ENCODE measurements at regions not wholly inside any gene's neighbourhood (a gene's known extent, or its start where the extent isn't known, plus 50 kb on each side); places are given as distances from the start of the nearest gene placed in this dataset.

DNA sequence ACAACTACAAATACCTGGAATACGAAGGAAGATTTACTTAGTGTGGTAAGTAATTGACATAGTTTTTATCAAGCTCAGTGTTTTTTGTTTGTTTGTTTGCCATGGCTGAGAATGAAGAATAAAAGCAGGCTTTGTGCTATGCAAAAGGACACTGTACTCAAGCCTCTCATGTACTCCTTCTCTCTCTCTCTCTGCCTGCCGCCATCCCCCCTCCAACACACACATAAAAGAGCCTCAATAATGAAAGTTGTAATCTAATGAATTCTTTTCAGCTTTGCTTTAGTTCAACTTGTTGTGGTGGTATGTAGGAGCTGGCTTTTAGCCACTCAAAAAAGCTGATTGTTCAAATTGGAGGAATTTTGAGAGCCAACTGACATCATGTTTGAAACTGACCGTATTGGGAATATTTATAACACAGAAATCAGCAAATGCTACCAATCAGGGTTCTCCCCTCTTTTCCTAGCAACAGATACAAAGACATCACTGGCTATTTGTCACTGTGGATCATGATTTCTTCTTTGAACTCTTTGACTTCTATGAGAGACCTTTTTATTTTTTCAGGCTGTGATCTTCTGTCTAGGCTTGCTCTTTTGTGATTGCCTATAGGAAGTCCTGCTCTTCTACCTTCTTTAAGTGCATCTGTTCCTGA lies 1148.8 kb downstream of the RAPGEF2 start:
- no peaks in the 10 kb centered on the region for H3K27me3 ChIP-seq
- no peaks in the 10 kb centered on the region for H3K9me3 ChIP-seq
- H3K4me1 ChIP-seq = no peaks in the 10 kb centered on the region
- intact Hi-C loops (cut with DNase I) = no loop called here
- no peak overlapping the region for H3K27ac ChIP-seq
- H3K4me3 ChIP-seq = no peak overlapping the region
- no peaks in the 10 kb centered on the region for H3K36me3 ChIP-seq
- TF ChIP-seq, protein P1, sequence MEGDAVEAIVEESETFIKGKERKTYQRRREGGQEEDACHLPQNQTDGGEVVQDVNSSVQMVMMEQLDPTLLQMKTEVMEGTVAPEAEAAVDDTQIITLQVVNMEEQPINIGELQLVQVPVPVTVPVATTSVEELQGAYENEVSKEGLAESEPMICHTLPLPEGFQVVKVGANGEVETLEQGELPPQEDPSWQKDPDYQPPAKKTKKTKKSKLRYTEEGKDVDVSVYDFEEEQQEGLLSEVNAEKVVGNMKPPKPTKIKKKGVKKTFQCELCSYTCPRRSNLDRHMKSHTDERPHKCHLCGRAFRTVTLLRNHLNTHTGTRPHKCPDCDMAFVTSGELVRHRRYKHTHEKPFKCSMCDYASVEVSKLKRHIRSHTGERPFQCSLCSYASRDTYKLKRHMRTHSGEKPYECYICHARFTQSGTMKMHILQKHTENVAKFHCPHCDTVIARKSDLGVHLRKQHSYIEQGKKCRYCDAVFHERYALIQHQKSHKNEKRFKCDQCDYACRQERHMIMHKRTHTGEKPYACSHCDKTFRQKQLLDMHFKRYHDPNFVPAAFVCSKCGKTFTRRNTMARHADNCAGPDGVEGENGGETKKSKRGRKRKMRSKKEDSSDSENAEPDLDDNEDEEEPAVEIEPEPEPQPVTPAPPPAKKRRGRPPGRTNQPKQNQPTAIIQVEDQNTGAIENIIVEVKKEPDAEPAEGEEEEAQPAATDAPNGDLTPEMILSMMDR (IDR thresholded peaks at IDR 0.05) = no peak
- DNase-seq (ENCODE audit: low spot score in 2 of 2) = no peak

DNA sequence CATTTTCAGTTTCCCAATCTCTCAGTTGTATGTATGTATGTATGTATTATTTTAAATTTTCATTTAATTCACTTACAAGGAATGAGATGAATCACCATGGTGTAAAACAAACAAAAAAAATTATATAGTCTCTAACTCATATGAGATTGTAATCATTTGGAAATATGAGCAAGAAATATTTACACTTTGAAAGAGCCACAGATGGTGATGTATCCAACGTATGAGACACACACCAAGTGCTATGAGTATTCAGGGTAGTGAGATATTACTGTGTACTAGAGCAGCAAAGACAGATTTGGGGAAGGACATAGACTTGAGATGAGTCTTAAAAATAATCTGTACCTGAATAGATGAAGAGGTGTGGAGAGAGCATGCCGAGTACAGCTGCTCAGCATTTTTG lies 1154.4 kb downstream of the RAPGEF2 start:
- intact Hi-C loops (cut with DNase I) = no loop called here
- no peaks in the 10 kb centered on the region for H3K9me3 ChIP-seq
- H3K27me3 ChIP-seq = no peaks in the 10 kb centered on the region
- no peaks in the 10 kb centered on the region for H3K36me3 ChIP-seq
- H3K4me1 ChIP-seq = no peaks in the 10 kb centered on the region
- TF ChIP-seq, protein P1 (IDR thresholded peaks at IDR 0.05) = no peak
- H3K27ac ChIP-seq = no peak overlapping the region
- H3K4me3 ChIP-seq = no peak overlapping the region
- DNase-seq (ENCODE audit: low spot score in 2 of 2) = no peak

DNA sequence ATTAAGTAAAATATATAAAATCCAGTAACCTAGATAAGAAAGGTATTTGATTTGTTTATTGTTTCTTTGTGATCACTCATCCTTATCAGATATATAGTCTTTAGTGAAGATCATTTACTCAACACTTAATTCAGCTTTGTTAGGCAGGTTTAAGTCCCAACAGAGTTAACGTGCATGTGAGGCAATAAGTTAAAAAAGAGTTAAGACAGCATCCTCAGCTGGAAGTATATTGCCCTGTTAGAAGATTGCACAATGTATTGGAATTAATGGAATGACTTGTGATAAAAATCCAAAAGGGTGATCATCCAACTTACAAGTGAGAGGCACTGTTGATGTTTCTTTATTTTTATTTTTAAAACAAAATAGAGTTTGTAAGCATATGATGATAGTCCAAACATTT lies 1162.1 kb downstream of the RAPGEF2 start:
- TF ChIP-seq, protein P1 (IDR thresholded peaks at IDR 0.05) = no peak
- Histone ChIP-seq H3K4me1 (no peaks in the 10 kb centered on the region), H3K27me3 (no peaks in the 10 kb centered on the region), H3K9me3 (no peaks in the 10 kb centered on the region), H3K27ac (no peak overlapping the region), H3K36me3 (no peaks in the 10 kb centered on the region), H3K4me3 (no peak overlapping the region)
- intact Hi-C loops (cut with DNase I) = no loop called here
- DNase-seq (ENCODE audit: low spot score in 2 of 2) = no peak

DNA sequence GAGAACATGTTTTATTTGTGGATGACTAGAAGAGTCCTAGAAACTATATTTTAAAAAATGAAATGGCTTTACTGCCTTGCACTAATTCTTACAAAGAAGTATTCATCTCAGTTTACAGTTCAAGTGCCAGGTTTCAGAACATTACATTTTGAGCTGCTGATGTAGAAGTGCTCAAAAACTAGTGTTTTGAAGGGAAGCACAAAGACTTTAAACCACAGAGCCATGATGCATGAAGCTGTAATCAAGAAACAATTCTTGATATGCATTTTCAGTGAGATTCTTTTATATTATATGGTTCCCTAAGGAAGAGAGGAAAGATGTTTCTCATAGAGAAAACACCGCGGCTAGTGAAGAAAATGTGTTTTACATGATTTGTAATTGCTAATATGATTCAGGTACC lies 1163.0 kb downstream of the RAPGEF2 start:
- H3K4me3 ChIP-seq = no peak overlapping the region
- H3K4me1 ChIP-seq = no peaks in the 10 kb centered on the region
- no peak overlapping the region for H3K27ac ChIP-seq
- TF ChIP-seq, protein P1 (IDR thresholded peaks at IDR 0.05) = no peak
- DNase-seq (ENCODE audit: low spot score in 2 of 2) = no peak
- intact Hi-C loops (cut with DNase I) = no loop called here
- no peaks in the 10 kb centered on the region for H3K36me3 ChIP-seq
- H3K9me3 ChIP-seq = no peaks in the 10 kb centered on the region
- H3K27me3 ChIP-seq = no peaks in the 10 kb centered on the region

DNA sequence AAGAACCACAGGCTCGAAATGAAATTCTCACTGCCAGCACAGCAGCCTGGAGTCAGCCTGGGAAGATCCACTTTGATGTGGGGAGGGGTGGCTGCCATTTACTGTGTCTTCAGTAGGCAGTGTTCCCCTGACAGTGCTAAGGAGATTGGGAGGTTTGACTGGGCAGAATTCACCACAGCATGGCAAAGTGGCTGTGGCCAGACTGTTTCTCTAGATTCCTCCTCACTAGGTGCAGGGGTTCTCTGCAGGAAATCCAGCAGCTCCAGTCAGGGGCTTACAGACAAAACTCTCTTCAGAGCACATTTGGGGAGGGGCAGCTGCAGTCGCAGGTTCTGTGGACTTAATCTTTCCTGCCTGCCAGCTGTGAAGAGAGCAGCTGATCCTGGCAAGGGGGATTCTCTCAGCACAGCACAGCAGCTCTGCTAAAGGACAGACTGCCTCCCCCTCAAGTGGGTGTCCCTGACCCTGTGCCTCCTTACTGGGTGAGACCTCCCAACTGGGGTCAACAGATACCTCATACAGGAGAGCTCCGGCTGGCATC lies 1174.0 kb downstream of the RAPGEF2 start:
- peaks cover 0 to 6% of the 10 kb centered on the region in 2 donors for H3K9me3 ChIP-seq
- no peak for DNase-seq (ENCODE audit: low spot score in 2 of 2)
- H3K27ac ChIP-seq = no peak overlapping the region
- H3K4me1 ChIP-seq = no peaks in the 10 kb centered on the region
- no peaks in the 10 kb centered on the region for H3K27me3 ChIP-seq
- intact Hi-C loops (cut with DNase I) = no loop called here
- no peaks in the 10 kb centered on the region for H3K36me3 ChIP-seq
- TF ChIP-seq, protein P1 (IDR thresholded peaks at IDR 0.05) = no peak
- H3K4me3 ChIP-seq = no peak overlapping the region

Measured in ascending aorta (tissue), 2 donors.